ENCODE measurements at regions not wholly inside any gene's neighbourhood (a gene's known extent, or its start where the extent isn't known, plus 50 kb on each side); places are given as distances from the start of the nearest gene placed in this dataset.

GRCh38 chr17:73765824-73766563 is 121.7 kb upstream of the SDK2 start:
- no peak overlapping the region for H3K27ac ChIP-seq (ENCODE audit: low read length)
- Mint-ChIP-seq H3K9me3 (no peaks in the 10 kb centered on the region), H3K4me1 (peaks cover 6 to 24% of the 10 kb centered on the region in 2 donors), H3K27ac (no peak overlapping the region), H3K36me3 (no peaks in the 10 kb centered on the region), H3K4me3 (no peak overlapping the region), H3K27me3 (ENCODE audit: low read depth in 2 of 2) (peaks cover under 1 to 7% of the 10 kb centered on the region in 2 donors)
- no peak overlapping the region for H3K4me3 ChIP-seq (ENCODE audit: low read length)
- no peaks in the 10 kb centered on the region for H3K4me1 ChIP-seq (ENCODE audit: control insufficient read depth, insufficient read depth, low read length)
- WGBS (ENCODE audit: insufficient coverage): 84% methylated on average over 16 of the region's 17 CpGs
- no peaks in the 10 kb centered on the region for H3K36me3 ChIP-seq (ENCODE audit: control insufficient read depth, insufficient read depth, low read length)
- no peak for TF ChIP-seq CTCF (IDR thresholded peaks at IDR 0.05)
- ATAC-seq (no peak), DNase-seq (no peak)
- intact Hi-C loops (cut with micrococcal nuclease): no loop called here
- H3K9me3 ChIP-seq (ENCODE audit: control insufficient read depth, insufficient read depth, low read length): no peaks in the 10 kb centered on the region
- no peaks in the 10 kb centered on the region for H3K27me3 ChIP-seq (ENCODE audit: control insufficient read depth, insufficient read depth, low read length)

- no peak for TF ChIP-seq CTCF (IDR thresholded peaks at IDR 0.05)
- DNase-seq (no peak), ATAC-seq (no peak)
- Mint-ChIP-seq H3K27me3 (ENCODE audit: low read depth in 2 of 2) (peaks cover 6 to 7% of the 10 kb centered on the region in 2 donors), H3K9me3 (no peaks in the 10 kb centered on the region), H3K36me3 (no peaks in the 10 kb centered on the region), H3K27ac (no peak overlapping the region), H3K4me1 (peaks cover 0 to 14% of the 10 kb centered on the region in 2 donors), H3K4me3 (no peak overlapping the region)
- intact Hi-C loops (cut with micrococcal nuclease): no loop called here
- WGBS (ENCODE audit: insufficient coverage): 69% methylated on average over 5 of the region's 7 CpGs
- Histone ChIP-seq H3K27me3 (ENCODE audit: control insufficient read depth, insufficient read depth, low read length) (no peaks in the 10 kb centered on the region), H3K27ac (ENCODE audit: low read length) (no peak overlapping the region), H3K9me3 (ENCODE audit: control insufficient read depth, insufficient read depth, low read length) (no peaks in the 10 kb centered on the region), H3K4me3 (ENCODE audit: low read length) (no peak overlapping the region), H3K4me1 (ENCODE audit: control insufficient read depth, insufficient read depth, low read length) (no peaks in the 10 kb centered on the region), H3K36me3 (ENCODE audit: control insufficient read depth, insufficient read depth, low read length) (no peaks in the 10 kb centered on the region)
Measured at GRCh38 chr17:73767696-73768095, 123.5 kb upstream of the SDK2 start.

GRCh38 chr17:73768691-73769090 is 124.4 kb upstream of the SDK2 start:
- Mint-ChIP-seq H3K9me3 (no peaks in the 10 kb centered on the region), H3K27ac (no peak overlapping the region), H3K36me3 (no peaks in the 10 kb centered on the region), H3K4me3 (no peak overlapping the region), H3K27me3 (ENCODE audit: low read depth in 2 of 2) (peaks cover 6 to 7% of the 10 kb centered on the region in 2 donors), H3K4me1 (peaks cover 0 to 17% of the 10 kb centered on the region in 2 donors)
- H3K27ac ChIP-seq (ENCODE audit: low read length): no peak overlapping the region
- no peaks in the 10 kb centered on the region for H3K9me3 ChIP-seq (ENCODE audit: control insufficient read depth, insufficient read depth, low read length)
- no peaks in the 10 kb centered on the region for H3K4me1 ChIP-seq (ENCODE audit: control insufficient read depth, insufficient read depth, low read length)
- 100% methylated on average over 1 of the region's 2 CpGs for WGBS (ENCODE audit: insufficient coverage)
- H3K27me3 ChIP-seq (ENCODE audit: control insufficient read depth, insufficient read depth, low read length): no peaks in the 10 kb centered on the region
- TF ChIP-seq CTCF (IDR thresholded peaks at IDR 0.05): no peak
- no peak overlapping the region for H3K4me3 ChIP-seq (ENCODE audit: low read length)
- DNase-seq (no peak), ATAC-seq (no peak)
- no peaks in the 10 kb centered on the region for H3K36me3 ChIP-seq (ENCODE audit: control insufficient read depth, insufficient read depth, low read length)
- intact Hi-C loops (cut with micrococcal nuclease): no loop called here

GRCh38 chr17:73769479-73769878 is 125.2 kb upstream of the SDK2 start:
- Histone ChIP-seq H3K4me3 (ENCODE audit: low read length) (no peak overlapping the region), H3K36me3 (ENCODE audit: control insufficient read depth, insufficient read depth, low read length) (no peaks in the 10 kb centered on the region), H3K4me1 (ENCODE audit: control insufficient read depth, insufficient read depth, low read length) (no peaks in the 10 kb centered on the region), H3K27ac (ENCODE audit: low read length) (no peak overlapping the region), H3K9me3 (ENCODE audit: control insufficient read depth, insufficient read depth, low read length) (no peaks in the 10 kb centered on the region), H3K27me3 (ENCODE audit: control insufficient read depth, insufficient read depth, low read length) (no peaks in the 10 kb centered on the region)
- Mint-ChIP-seq H3K27ac (no peak overlapping the region), H3K9me3 (no peaks in the 10 kb centered on the region), H3K27me3 (ENCODE audit: low read depth in 2 of 2) (peaks cover 6 to 7% of the 10 kb centered on the region in 2 donors), H3K4me3 (no peak overlapping the region), H3K4me1 (peaks cover 0 to 21% of the 10 kb centered on the region in 2 donors), H3K36me3 (no peaks in the 10 kb centered on the region)
- DNase-seq: no peak
- TF ChIP-seq CTCF (IDR thresholded peaks at IDR 0.05): no peak
- no peak for ATAC-seq
- 56% methylated on average over 3 of the region's 3 CpGs for WGBS (ENCODE audit: insufficient coverage)
- intact Hi-C loops (cut with micrococcal nuclease): no loop called here
